Urothelium cell line (cell line): ENCODE measurements at regions not wholly inside any gene's neighbourhood (a gene's known extent, or its start where the extent isn't known, plus 50 kb on each side); places are given as distances from the start of the nearest gene placed in this dataset.

Source experiments
- DNase-seq: peaks from one replicate; pipeline ENCODE4 v3.0.0; 2011; ENCODE audit warnings: low spot score, mixed read lengths
- FAIRE-seq: peaks from 2 replicates; lab custom pipeline; 2011; peaks lifted over from hg19 to GRCh38; lab: Jason Lieb, UNC

GRCh38 chr3:77837456-77838025 lies 797.6 kb downstream of the ROBO2 start:
- FAIRE-seq (no peak), DNase-seq (no peak)

- FAIRE-seq = no peak
These were observed 819.3 kb downstream of the ROBO2 start for GRCh38 chr3:77859156-77859555.

DNA sequence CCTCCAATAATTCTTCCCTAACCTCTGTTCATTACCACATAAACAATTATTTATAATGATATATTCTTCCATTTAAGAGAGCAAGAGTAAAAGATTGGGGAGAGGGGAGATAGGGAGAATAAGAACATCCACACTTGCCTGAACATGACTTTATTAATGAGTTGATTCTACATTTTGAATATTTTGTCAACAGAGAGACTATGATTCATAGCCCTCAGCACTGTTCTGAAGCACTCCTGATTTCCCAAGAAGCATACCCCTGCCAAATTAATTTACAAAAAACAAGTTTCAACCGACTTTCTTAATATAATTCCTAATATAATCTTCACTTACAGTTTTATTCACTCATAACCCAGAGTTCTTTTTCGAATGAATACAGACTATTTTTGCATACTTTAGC lies 828.8 kb downstream of the ROBO2 start:
- DNase-seq (no peak), FAIRE-seq (no peak)

More at GRCh38 chr3:77859156-77859555, 819.3 kb downstream of the ROBO2 start:
- no peak for DNase-seq

DNA sequence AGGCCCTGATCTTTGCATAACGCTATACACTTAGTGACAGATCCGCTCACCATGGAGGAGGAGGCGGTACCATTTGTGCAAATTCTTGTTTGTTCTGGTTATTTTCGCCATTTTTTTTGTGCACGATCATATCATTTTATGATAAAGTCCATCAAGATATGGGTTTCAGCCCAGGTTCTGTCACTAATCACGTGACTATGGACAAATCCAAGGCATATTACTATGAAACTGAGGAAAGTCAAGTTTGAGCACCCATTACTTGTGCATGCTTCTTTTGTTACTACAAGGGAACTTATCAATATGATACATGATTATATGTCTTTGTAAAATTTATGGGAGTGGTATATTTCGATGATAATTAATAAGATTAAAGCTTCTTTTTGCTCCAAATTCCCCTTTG lies 829.5 kb downstream of the ROBO2 start:
- DNase-seq (no peak), FAIRE-seq (no peak)

DNA sequence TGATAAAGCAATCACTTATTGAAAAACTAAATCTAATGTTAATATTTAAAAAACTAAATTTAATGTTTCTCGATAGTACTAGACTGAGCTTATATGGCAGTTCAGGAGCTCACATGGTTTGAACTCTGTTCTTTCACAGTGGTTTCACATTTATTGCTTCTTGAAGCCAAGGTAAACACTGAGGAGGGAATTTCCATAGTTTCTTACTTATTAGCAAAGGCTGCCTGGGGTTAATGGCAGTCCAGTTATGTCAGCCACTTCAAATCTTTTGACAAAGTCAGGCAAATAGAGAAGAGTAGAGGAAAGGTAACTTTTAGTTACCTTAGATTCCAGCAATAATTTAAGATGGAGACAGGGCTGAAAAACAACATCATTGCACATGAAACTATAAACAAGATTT lies 831.5 kb downstream of the ROBO2 start:
- FAIRE-seq (no peak), DNase-seq (no peak)

- FAIRE-seq = no peak
- no peak for DNase-seq
These were observed 833.7 kb downstream of the ROBO2 start for GRCh38 chr3:77873598-77873997.

DNA sequence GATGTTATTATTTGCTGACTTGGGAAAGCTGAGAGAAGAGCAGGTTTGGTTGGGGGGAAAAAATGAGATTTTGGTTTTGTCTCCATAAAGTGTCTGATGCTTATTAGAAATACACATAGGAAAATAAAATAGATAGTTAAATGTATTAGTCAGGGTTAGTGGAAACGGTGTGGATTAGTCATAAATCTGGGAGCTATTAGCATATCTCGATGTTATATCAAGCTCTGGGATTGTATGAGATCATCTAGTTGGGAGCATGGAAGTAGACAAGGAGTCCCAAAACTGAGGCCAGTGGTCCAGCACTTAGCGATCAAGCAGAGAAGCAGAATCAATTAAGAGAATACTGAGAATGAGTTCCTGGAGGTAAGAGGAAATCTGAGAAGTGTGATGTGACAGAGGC lies 845.5 kb downstream of the ROBO2 start:
- no peak for DNase-seq
- no peak for FAIRE-seq

GRCh38 chr3:77887611-77888010 lies 847.7 kb downstream of the ROBO2 start:
- FAIRE-seq = no peak

GRCh38 chr3:77889616-77890015 lies 849.7 kb downstream of the ROBO2 start:
- DNase-seq = no peak
- FAIRE-seq = no peak

More at GRCh38 chr3:77887611-77888010, 847.7 kb downstream of the ROBO2 start:
- DNase-seq = no peak

DNA sequence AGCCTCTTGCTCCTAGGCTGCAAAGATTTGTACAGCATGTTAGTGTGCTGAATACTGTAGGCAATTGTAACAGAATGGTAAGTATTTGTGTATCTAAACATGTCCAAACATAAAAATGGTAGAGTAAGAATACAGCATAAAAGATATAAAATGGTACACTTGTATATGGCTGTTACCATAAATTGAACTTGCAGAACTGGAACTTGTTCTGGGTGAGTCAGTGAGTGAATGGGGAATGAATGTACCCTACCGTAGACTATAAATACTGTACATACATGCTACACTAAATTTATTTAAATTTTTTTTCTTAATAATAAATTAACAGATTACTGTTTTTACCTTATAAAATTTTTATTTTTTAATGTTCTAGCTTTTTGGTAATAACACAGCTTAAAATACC lies 858.7 kb downstream of the ROBO2 start:
- DNase-seq = no peak
- no peak for FAIRE-seq

DNA sequence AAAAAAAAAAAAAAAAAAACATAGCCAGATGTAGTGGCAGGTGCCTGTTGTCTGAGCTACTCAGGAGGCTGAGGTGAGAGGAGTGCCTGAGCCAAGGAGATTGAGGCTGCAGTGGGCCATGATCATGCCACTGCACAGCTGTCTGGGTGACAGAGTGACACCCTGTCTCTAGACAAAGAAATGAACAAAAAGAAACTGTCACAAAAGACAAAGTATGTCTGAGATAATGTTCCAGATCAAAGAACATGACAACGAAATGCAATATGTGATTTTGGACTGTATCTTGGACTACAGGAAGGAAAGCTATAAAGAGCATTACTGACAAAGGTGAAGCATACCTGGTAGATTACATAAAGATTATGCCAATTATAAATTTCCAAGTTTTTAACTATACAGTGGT lies 862.8 kb downstream of the ROBO2 start:
- DNase-seq (no peak), FAIRE-seq (no peak)

- DNase-seq (peak; percentile 10), FAIRE-seq (no peak)
These were observed 866.3 kb downstream of the ROBO2 start for GRCh38 chr3:77906102-77906709.

DNA sequence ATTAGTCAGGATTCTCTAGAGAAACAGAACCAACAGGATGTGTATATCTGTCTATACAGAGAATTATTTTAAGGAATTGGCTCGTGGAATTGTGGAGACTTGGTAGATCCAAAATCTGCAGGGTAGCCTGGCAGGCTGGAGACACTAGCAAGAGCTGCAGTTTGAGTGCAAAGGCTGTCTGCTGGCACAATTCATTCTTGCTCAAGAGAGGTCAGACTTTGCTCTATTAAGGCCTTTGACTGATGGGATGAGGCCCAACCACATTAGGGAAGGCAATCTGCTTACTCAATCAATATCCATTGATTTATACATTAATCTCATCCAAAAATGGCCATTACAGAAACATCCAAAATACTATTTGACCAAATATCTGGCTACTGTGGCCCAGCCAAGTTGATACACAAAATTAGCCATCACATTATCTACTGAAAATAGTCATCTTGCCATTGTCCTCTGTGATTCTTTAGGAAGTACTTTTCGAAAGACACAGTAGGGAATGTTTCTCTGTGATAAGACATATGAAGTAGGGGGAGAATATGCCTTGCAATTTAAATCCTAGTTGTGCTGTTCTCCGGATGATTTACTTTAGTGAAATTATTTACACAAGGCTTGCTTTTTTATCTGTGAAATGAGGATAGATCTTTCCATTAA lies 873.8 kb downstream of the ROBO2 start:
- no peak for DNase-seq
- FAIRE-seq = no peak

- no peak for FAIRE-seq
- DNase-seq = no peak
These were observed 875.4 kb downstream of the ROBO2 start for GRCh38 chr3:77915336-77915735.

DNA sequence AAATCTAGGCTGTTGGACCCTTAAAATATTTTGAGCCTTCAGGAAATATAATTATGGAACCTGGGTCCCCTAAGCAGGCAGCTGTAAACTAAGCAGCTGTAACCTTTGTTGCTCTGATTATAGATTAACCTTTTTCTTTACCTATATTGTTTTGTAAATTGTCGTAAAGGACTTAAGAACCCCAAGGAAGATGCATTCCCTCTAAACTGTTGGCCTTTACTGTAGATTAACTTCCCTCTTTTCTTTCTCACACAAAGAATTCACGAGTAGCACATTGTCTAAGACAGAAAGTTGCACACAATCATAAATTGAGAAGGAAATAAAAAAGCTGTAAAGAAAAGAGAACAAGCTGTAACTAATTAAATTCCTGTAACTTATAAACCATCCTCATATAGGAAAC lies 877.3 kb downstream of the ROBO2 start:
- DNase-seq (no peak), FAIRE-seq (no peak)

GRCh38 chr3:77919244-77919643 lies 879.3 kb downstream of the ROBO2 start:
- FAIRE-seq (no peak), DNase-seq (no peak)

DNA sequence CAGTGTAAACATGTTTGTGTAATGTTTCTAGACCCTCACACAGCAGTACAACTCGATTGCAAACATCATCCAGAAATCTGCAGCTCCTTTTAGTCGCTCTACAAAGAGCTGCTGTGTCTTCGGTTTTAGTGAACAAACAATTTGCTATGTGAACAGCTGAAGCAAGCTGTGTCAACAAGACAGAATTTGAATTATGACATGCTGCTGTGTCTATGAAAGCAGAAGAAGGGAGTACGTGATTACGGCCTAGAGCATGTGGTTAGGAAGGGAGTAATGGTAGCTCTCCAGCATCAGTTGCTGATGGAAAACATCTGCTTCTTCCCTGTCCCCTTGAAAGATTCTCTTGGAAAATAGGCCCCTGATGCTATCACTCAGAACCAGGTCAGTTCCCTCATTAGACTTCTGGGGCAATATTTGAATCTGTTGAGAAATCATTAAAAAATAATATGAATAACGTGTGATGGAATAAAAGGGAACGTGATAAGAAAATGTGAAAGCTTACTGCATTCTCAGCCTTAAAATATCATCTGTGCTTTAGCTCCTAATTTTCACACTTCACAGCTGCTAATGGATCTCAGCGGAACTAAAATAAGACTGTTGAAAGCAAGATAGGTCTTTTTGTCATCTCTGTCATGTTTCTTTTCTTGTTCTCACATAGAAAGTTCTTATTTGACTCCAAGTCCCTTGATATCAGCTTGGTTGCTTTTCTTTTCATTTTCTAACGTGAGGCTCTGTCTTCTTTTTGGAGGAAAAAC lies 891.5 kb downstream of the ROBO2 start:
- FAIRE-seq = no peak

GRCh38 chr3:77932926-77933325 lies 893.0 kb downstream of the ROBO2 start:
- no peak for FAIRE-seq
- DNase-seq = no peak

More for the DNA sequence above, 891.5 kb downstream of the ROBO2 start:
- no peak for DNase-seq

- DNase-seq (no peak), FAIRE-seq (no peak)
These were observed 894.0 kb downstream of the ROBO2 start for GRCh38 chr3:77933926-77934325.

- DNase-seq (peak; percentile 35), FAIRE-seq (no peak)
These were observed 895.5 kb downstream of the ROBO2 start for GRCh38 chr3:77935418-77935817.

GRCh38 chr3:77939726-77940125 lies 899.8 kb downstream of the ROBO2 start:
- FAIRE-seq = no peak

DNA sequence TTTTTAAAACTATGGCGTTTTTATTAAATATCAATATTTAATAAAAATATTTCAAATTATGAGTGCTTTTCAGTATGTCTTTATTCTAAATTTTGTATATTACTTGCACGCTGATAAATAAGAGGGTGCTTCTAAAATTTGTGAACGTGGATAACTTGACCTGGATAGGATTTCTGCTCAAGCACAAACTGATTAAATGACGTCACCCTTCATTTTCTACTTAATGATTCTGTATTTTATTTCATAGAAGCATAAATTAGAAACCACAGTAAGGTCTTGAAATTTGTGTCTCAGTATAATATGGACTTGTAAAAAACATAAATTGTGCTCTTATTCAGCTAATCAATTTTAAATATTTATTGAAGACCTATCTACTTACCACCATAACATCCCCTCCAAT lies 903.7 kb downstream of the ROBO2 start:
- FAIRE-seq = no peak
- DNase-seq = no peak

More at GRCh38 chr3:77939726-77940125, 899.8 kb downstream of the ROBO2 start:
- DNase-seq = no peak
